ENCODE measurements at regions not wholly inside any gene's neighbourhood (a gene's known extent, or its start where the extent isn't known, plus 50 kb on each side); places are given as distances from the start of the nearest gene placed in this dataset.

- H3K36me3 ChIP-seq (ENCODE audit: control insufficient read depth, insufficient read depth, low read length), result no peaks in the 10 kb centered on the region
- H3K4me1 ChIP-seq (ENCODE audit: control insufficient read depth, insufficient read depth, low read length), result no peaks in the 10 kb centered on the region
- H3K27me3 ChIP-seq (ENCODE audit: control insufficient read depth, insufficient read depth, low read length), result peaks cover 3% of the 10 kb centered on the region
- DNase-seq, result no peak
- H3K27ac ChIP-seq (ENCODE audit: low read length), result no peak overlapping the region
- no CpG with 5 or more reads among the region's 2 CpGs for WGBS (ENCODE audit: insufficient coverage, low lambda C conversion rate)
- H3K4me3 ChIP-seq (ENCODE audit: low read length), result no peak overlapping the region
- H3K9me3 ChIP-seq (ENCODE audit: control insufficient read depth, low read depth, low read length), result no peaks in the 10 kb centered on the region
Measured at GRCh38 chr21:32878661-32879060, 107.1 kb upstream of the PAXBP1 start.

DNA sequence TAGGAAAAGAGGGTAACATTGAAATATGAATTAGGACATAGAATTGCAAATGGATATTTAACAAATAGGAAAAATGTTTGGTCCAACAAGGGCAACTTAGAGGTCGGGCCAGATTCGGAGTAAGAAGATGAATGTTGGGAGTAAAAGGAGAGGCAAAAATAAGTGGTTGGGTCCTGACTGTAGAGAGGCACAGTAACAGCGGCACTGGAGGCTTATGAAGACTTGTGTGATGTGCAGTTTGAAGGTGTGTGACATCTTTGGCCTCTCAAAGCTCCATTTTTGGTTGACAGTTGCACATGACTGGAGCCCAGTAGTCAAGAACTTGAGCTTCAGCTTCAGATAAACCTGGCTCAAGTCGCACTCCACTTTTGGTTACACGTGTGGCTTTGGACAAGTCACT, 109.9 kb upstream of the PAXBP1 start:
- peaks cover 3% of the 10 kb centered on the region for H3K27me3 ChIP-seq (ENCODE audit: control insufficient read depth, insufficient read depth, low read length)
- no peak for DNase-seq
- no peak overlapping the region for H3K4me3 ChIP-seq (ENCODE audit: low read length)
- H3K27ac ChIP-seq (ENCODE audit: low read length), result no peak overlapping the region
- WGBS (ENCODE audit: insufficient coverage, low lambda C conversion rate), result 95% methylated on average over 2 of the region's 5 CpGs
- H3K36me3 ChIP-seq (ENCODE audit: control insufficient read depth, insufficient read depth, low read length), result no peaks in the 10 kb centered on the region
- H3K4me1 ChIP-seq (ENCODE audit: control insufficient read depth, insufficient read depth, low read length), result no peaks in the 10 kb centered on the region
- H3K9me3 ChIP-seq (ENCODE audit: control insufficient read depth, low read depth, low read length), result no peaks in the 10 kb centered on the region

- WGBS (ENCODE audit: insufficient coverage, low lambda C conversion rate), result no CpG with 5 or more reads among the region's 9 CpGs
- H3K9me3 ChIP-seq (ENCODE audit: control insufficient read depth, low read depth, low read length), result no peaks in the 10 kb centered on the region
Measured at GRCh38 chr21:32884062-32884461, 112.5 kb upstream of the PAXBP1 start.

GRCh38 chr21:32886339-32886738, 114.8 kb upstream of the PAXBP1 start:
- H3K4me1 ChIP-seq (ENCODE audit: control insufficient read depth, insufficient read depth, low read length), result no peaks in the 10 kb centered on the region
- no peaks in the 10 kb centered on the region for H3K36me3 ChIP-seq (ENCODE audit: control insufficient read depth, insufficient read depth, low read length)
- H3K4me3 ChIP-seq (ENCODE audit: low read length), result no peak overlapping the region
- no peak for DNase-seq
- peaks cover 3% of the 10 kb centered on the region for H3K27me3 ChIP-seq (ENCODE audit: control insufficient read depth, insufficient read depth, low read length)
- H3K27ac ChIP-seq (ENCODE audit: low read length), result no peak overlapping the region
- no peaks in the 10 kb centered on the region for H3K9me3 ChIP-seq (ENCODE audit: control insufficient read depth, low read depth, low read length)
- WGBS (ENCODE audit: insufficient coverage, low lambda C conversion rate), result no CpG with 5 or more reads among the region's 9 CpGs

More at GRCh38 chr21:32884062-32884461, 112.5 kb upstream of the PAXBP1 start:
- Histone ChIP-seq H3K36me3 (ENCODE audit: control insufficient read depth, insufficient read depth, low read length) (no peaks in the 10 kb centered on the region), H3K27me3 (ENCODE audit: control insufficient read depth, insufficient read depth, low read length) (peaks cover 6% of the 10 kb centered on the region), H3K4me1 (ENCODE audit: control insufficient read depth, insufficient read depth, low read length) (no peaks in the 10 kb centered on the region), H3K4me3 (ENCODE audit: low read length) (no peak overlapping the region), H3K27ac (ENCODE audit: low read length) (no peak overlapping the region)
- no peak for DNase-seq

DNA sequence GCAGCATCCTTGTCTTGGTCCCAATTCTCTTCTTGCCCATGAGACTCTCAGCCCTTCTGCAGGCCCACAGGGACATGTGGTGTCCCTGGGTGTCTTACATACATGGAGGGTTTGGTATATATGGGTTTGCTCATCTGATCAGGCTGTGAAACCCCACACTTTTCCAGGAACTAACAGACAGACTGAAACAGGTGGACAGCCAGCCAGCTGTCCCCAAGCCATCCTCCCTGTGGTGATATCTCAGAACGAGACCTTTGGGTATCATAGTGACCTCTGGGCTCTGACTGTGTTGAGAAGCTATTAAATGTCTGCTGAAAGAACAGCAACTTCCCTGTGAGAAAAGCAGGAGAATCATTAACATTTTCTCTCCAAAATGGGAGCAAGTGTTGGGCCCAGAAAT, 115.5 kb upstream of the PAXBP1 start:
- H3K27ac ChIP-seq (ENCODE audit: low read length), result no peak overlapping the region
- H3K27me3 ChIP-seq (ENCODE audit: control insufficient read depth, insufficient read depth, low read length), result peaks cover 3% of the 10 kb centered on the region
- H3K4me3 ChIP-seq (ENCODE audit: low read length), result no peak overlapping the region
- H3K9me3 ChIP-seq (ENCODE audit: control insufficient read depth, low read depth, low read length), result no peaks in the 10 kb centered on the region
- no CpG with 5 or more reads among the region's 1 CpG for WGBS (ENCODE audit: insufficient coverage, low lambda C conversion rate)
- DNase-seq, result no peak
- no peaks in the 10 kb centered on the region for H3K4me1 ChIP-seq (ENCODE audit: control insufficient read depth, insufficient read depth, low read length)
- H3K36me3 ChIP-seq (ENCODE audit: control insufficient read depth, insufficient read depth, low read length), result no peaks in the 10 kb centered on the region

- no peaks in the 10 kb centered on the region for H3K36me3 ChIP-seq (ENCODE audit: control insufficient read depth, insufficient read depth, low read length)
- no peak overlapping the region for H3K27ac ChIP-seq (ENCODE audit: low read length)
- H3K9me3 ChIP-seq (ENCODE audit: control insufficient read depth, low read depth, low read length), result no peaks in the 10 kb centered on the region
- H3K4me3 ChIP-seq (ENCODE audit: low read length), result no peak overlapping the region
- no peak for DNase-seq
- H3K27me3 ChIP-seq (ENCODE audit: control insufficient read depth, insufficient read depth, low read length), result peaks cover 6% of the 10 kb centered on the region
- no peaks in the 10 kb centered on the region for H3K4me1 ChIP-seq (ENCODE audit: control insufficient read depth, insufficient read depth, low read length)
- 72% methylated on average over 3 of the region's 3 CpGs for WGBS (ENCODE audit: insufficient coverage, low lambda C conversion rate)
Measured at GRCh38 chr21:32888971-32889370, 117.4 kb upstream of the PAXBP1 start.

- 75% methylated on average over 1 of the region's 3 CpGs for WGBS (ENCODE audit: insufficient coverage, low lambda C conversion rate)
- no peaks in the 10 kb centered on the region for H3K4me1 ChIP-seq (ENCODE audit: control insufficient read depth, insufficient read depth, low read length)
- no peak overlapping the region for H3K4me3 ChIP-seq (ENCODE audit: low read length)
- no peak for DNase-seq
- no peaks in the 10 kb centered on the region for H3K9me3 ChIP-seq (ENCODE audit: control insufficient read depth, low read depth, low read length)
- H3K36me3 ChIP-seq (ENCODE audit: control insufficient read depth, insufficient read depth, low read length), result no peaks in the 10 kb centered on the region
- H3K27me3 ChIP-seq (ENCODE audit: control insufficient read depth, insufficient read depth, low read length), result peaks cover 6% of the 10 kb centered on the region
- H3K27ac ChIP-seq (ENCODE audit: low read length), result no peak overlapping the region
Measured at GRCh38 chr21:32889596-32889995, 118.0 kb upstream of the PAXBP1 start.

DNA sequence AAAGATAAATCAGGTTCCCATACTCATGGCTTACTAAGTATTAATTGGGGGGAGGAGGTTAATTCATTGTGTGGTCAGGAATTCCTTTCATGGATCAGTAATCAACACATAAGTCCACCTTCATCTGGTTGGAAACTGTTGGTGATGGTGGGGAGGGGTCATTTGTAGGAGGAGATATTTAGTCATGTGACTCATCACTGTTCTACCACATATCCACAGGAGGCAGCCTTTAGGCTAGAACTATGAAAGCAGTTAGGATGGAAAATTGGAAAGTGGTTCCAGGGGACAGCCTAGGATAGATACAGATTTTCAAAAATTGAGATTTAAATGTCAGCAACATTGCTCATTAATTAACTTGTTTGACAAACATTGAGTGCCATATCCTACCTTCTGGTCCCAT, 122.8 kb upstream of the PAXBP1 start:
- Histone ChIP-seq H3K4me3 (ENCODE audit: low read length) (no peak overlapping the region), H3K36me3 (ENCODE audit: control insufficient read depth, insufficient read depth, low read length) (no peaks in the 10 kb centered on the region), H3K4me1 (ENCODE audit: control insufficient read depth, insufficient read depth, low read length) (no peaks in the 10 kb centered on the region), H3K27ac (ENCODE audit: low read length) (no peak overlapping the region), H3K27me3 (ENCODE audit: control insufficient read depth, insufficient read depth, low read length) (peaks cover 3% of the 10 kb centered on the region), H3K9me3 (ENCODE audit: control insufficient read depth, low read depth, low read length) (no peaks in the 10 kb centered on the region)
- no peak for DNase-seq

DNA sequence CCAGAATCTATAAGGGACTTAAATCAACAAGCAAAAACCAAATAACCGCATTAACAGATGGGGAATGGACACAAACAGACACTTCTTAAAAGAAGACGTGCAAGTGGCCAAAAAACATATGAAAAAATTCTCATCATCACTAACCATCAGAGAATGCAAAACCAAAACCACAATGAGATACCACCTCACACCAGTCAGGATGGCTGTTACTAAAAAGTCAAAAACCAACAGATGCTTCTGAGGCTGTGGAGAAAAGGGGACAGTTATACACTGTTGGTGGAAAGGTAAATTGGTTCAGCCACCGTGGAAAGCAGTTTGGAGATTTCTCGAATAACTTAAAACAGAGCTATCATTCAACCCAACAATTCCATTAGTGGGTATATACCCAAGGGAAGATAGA, 124.9 kb upstream of the OLIG2 start:
- no peak overlapping the region for H3K4me3 ChIP-seq (ENCODE audit: low read length)
- H3K27me3 ChIP-seq (ENCODE audit: control insufficient read depth, insufficient read depth, low read length), result peaks cover 6% of the 10 kb centered on the region
- H3K4me1 ChIP-seq (ENCODE audit: control insufficient read depth, insufficient read depth, low read length), result no peaks in the 10 kb centered on the region
- H3K36me3 ChIP-seq (ENCODE audit: control insufficient read depth, insufficient read depth, low read length), result no peaks in the 10 kb centered on the region
- 92% methylated on average over 2 of the region's 4 CpGs for WGBS (ENCODE audit: insufficient coverage, low lambda C conversion rate)
- no peak for DNase-seq
- no peak overlapping the region for H3K27ac ChIP-seq (ENCODE audit: low read length)
- no peaks in the 10 kb centered on the region for H3K9me3 ChIP-seq (ENCODE audit: control insufficient read depth, low read depth, low read length)

DNA sequence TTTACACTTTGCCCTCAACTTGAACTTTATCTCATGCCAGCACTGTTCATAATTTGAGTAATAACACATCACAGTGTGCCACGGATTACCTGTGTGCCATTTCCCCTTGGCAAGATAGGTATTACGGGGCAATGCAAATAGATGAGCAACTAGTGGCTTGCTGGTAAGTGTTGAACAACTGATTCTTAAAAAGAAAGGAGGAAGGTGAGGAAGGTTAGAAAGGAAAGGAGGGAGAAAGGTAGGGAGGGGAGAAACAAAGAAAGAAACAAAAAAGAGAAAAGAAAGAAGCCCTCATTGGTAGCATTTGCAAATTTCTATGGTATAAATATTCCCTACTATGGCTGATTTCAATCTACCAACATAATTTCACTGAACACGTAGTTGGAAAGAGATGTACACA, 118.2 kb upstream of the OLIG2 start:
- H3K4me1 ChIP-seq (ENCODE audit: control insufficient read depth, insufficient read depth, low read length), result no peaks in the 10 kb centered on the region
- H3K4me3 ChIP-seq (ENCODE audit: low read length), result no peak overlapping the region
- peaks cover 9% of the 10 kb centered on the region for H3K27me3 ChIP-seq (ENCODE audit: control insufficient read depth, insufficient read depth, low read length)
- no peaks in the 10 kb centered on the region for H3K36me3 ChIP-seq (ENCODE audit: control insufficient read depth, insufficient read depth, low read length)
- DNase-seq, result no peak
- WGBS (ENCODE audit: insufficient coverage, low lambda C conversion rate), result 80% methylated on average over 2 of the region's 3 CpGs
- no peak overlapping the region for H3K27ac ChIP-seq (ENCODE audit: low read length)
- H3K9me3 ChIP-seq (ENCODE audit: control insufficient read depth, low read depth, low read length), result no peaks in the 10 kb centered on the region

DNA sequence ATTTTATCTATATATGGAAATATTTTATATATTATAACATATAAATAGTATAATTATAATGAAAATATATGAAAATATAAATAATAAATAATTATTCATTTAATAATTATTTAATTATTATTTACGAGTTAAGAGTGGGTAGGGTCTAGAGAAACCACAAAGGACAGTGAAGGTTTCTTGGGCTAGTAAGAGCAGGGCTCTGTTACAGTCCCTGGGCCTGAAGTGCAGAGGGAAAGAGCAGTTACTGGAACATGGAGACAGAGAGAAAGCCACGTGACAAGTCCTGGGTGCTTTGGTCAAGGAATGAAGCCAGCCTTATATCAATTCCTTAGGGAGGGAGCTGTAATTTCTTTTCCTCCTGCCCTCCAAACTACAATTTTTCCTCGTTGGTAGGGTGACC, 117.2 kb upstream of the OLIG2 start:
- DNase-seq, result no peak
- no peaks in the 10 kb centered on the region for H3K9me3 ChIP-seq (ENCODE audit: control insufficient read depth, low read depth, low read length)
- no CpG with 5 or more reads among the region's 3 CpGs for WGBS (ENCODE audit: insufficient coverage, low lambda C conversion rate)

More for the DNA sequence above, 117.2 kb upstream of the OLIG2 start:
- peaks cover 9% of the 10 kb centered on the region for H3K27me3 ChIP-seq (ENCODE audit: control insufficient read depth, insufficient read depth, low read length)
- no peaks in the 10 kb centered on the region for H3K4me1 ChIP-seq (ENCODE audit: control insufficient read depth, insufficient read depth, low read length)
- H3K27ac ChIP-seq (ENCODE audit: low read length), result no peak overlapping the region
- no peaks in the 10 kb centered on the region for H3K36me3 ChIP-seq (ENCODE audit: control insufficient read depth, insufficient read depth, low read length)
- H3K4me3 ChIP-seq (ENCODE audit: low read length), result no peak overlapping the region

Measured in large intestine (tissue), 3 donors.